GM18870 (cell line): ENCODE measurements at regions not wholly inside any gene's neighbourhood (a gene's known extent, or its start where the extent isn't known, plus 50 kb on each side); places are given as distances from the start of the nearest gene placed in this dataset.
"Not testable (repeated sequence)": the region's sequence is repeated elsewhere in the genome, so short reads cannot be mapped to it uniquely, and the experiment has no call there.

Experiments used
- ATAC-seq: cut with Tn5 transposase; IDR thresholded peaks from one replicate; pipeline ENCODE4 v1.9.1; 2021; ENCODE audit warnings: moderate library complexity; ENCODE audit not compliant: unreplicated experiment

DNA sequence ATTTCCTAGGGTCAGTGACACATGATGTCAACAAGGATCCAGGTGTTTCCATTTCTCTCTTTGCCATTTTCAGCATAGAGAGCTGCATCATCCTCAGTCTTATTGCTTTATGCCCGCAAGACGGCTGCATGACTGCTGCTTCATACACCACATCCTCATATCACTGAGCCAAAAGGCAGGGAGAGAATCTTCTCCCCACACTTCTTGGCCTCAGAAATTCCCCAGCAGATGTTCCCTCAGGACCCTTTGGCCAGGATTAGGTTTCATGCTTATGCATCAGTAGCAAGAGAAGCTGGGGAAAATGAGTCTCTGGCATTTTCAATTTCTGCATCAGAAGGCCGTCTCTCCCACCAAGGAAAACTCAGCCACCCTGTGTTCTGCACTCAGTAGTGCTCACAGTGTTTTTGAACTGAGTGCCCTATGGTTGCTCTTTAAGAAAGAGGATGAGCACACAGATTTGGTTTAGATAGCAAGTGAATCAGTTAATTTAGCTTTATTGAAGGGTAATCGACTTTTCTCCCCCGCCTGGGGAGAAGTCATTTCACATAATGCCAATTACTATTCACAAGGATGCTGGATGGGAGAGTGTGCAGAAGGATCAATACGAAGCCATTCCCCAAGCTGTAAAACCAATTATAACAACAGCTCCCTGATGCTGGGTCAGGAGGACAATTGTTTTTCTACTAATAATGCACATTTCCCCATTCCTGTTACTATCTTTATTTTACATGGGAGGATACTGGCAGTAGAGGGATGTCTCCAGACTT is 360.2 kb downstream of the HHIPL2 start:
- ATAC-seq = no peak

DNA sequence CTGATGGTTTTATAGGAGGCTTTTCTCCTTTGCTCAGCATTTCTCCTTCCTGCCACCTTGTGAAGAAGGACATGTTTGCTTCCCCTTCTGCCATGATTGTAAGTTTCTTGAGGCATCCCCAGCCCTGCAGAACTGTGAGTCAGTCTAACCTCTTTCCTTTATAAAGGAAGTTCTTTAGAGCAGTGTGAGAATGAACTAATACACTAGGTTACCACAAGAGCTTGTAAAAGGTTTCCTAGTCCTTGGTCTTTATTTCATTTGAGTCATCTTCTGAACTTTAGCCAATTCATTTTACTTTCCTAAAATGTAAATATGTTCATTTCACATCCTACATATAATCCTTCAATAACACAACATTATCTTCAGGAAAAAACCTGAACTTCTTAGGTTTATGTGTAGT is 365.3 kb downstream of the HHIPL2 start:
- no peak for ATAC-seq

DNA sequence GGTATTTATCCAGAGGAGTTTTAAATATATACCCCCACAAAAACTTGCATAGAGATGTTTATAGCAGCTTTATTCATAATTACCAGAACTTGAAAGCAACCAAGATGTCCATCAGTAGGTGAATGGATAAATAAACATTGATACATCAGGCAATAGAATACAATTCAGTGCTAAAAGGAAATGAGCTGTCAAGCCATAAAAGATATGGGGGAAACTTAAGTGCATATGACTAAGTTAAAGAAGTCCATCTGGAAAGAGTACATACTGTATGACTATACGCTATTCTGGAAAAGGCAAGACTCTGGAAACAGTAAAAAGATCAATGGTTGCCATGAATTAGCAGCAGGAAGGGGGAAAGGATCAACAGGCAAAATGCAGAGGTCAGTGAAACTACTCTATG is 366.7 kb downstream of the HHIPL2 start:
- ATAC-seq = no peak

DNA sequence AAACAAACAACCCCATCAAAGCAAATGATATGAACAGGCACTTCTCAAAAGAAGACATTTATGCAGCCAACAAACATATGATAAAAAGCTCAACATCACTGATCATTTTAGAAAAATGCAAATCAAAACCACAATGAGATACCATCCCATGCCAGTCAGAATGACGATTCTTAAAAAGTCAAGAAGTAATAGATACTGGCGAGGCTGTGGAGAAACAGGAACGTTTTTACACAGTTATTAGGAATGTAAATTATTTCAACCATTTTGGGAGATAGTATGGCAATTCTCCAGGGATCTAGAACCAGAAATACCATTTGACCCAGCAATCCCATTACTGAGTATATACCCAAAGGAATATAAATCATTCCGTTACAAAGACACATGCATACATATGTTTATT is 370.4 kb downstream of the HHIPL2 start:
- not testable (repeated sequence) for ATAC-seq

DNA sequence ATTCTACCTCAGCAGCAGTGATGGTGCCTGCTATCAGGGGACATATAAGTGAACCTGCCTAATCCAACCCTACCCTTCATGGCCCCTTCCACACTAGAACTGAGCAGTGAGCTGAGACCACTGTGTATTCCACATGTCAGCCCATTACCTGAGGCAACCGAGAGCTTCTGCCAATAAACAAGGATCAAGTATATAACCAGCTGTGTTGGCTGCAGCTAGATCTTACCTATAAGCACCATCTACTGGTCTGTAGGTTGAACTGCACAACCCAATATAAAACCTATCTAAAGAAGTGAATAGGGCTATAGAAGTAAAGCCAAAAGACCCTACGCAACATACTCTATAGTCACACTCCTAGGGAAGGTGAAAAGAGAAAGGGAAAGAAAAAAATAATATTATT is 376.9 kb downstream of the HHIPL2 start:
- peak; percentile 59 for ATAC-seq

DNA sequence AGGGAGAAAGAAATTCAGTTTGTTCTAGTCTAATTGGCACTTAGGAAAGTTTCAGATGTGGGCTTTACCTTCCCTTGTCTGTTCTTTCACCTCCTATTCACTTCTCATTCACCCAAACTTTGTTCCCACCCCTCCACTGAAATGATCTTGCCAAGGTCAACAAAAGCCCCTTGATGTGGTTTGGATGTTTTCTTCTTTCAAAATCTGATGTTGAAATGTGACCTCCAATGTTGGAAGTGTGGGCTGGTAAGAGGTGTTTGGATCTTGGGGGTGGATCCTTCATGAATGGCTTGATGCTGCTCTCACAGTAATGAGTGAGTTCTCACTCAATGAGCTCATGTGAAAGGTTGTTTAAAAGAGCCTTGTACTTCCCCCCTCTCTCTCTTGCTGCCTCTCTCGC is 379.3 kb downstream of the HHIPL2 start:
- no peak for ATAC-seq

DNA sequence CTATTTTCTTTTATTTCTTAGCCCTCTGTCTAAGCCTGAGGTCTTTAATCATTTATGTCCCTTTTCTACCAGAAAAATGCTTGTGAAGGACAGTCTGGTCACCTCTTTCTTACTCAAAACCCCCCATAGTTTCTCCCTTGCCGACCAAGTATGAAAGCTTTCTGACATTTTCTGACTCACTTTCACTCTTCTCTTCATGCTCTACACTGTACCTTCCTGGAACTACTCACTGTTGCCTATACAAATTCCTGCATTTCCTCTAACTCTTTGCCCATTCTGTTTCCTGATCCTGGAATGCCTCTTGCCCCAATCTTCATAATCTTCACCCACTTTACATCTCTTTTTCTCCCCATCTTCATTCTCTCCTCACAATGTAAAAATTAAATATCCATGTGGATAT is 380.0 kb downstream of the HHIPL2 start:
- no peak for ATAC-seq

DNA sequence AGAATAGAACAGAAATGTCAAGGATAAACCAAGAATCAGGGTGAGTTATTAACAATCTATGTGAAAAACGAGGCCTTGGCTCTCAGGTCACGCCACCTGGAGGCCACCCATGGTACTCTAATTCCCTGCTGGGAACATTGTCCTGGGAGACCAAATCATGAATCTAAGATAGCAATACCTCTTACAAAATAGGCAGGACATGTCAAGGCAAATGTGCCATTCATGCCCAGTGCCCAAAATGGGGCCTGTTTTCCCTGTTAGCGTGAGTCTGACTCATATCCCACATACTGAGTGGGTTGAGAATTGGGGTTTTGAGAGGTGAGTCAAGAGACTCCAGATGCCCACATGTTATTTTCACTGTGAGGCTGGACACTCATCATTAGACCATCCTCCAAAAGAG is 380.8 kb downstream of the HHIPL2 start:
- peak; percentile 72 for ATAC-seq

DNA sequence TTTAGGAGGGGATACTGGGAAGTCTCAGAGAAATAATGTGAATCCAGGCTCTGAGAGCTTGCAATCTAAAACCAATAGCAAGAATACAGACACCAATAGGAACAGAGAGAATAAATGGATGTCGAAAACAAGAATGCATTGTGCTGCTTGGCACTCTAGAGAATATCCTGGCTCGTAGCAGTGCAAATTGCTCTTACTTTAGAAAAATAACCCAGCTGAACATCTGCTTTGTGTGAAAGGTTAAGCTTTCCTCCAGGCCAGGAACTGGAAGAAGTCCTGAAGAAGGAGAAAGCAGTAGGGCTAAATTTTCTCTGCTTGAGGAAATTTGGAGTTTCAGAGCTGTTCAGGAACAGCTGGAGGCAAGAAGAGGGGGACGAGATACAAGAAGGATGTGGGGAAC is 382.3 kb downstream of the HHIPL2 start:
- no peak for ATAC-seq

DNA sequence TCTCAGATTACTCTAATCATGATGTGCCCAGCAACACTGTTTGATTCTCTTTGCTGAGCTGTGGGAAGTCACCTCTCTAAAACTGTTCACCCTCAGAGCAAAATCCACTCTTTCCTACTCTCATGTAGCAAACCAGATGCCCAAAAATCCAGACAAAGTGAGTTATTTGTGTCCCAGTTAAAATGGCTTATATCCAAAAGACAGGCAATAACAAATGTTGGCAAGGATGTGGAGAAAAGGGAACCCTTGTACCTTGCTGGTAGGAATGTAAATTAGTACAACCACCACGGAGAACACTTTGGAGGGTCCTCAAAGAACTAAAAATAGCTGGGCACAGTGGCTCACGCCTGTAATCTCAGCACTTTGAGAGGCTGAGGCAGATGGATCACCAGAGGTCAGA is 384.0 kb downstream of the HHIPL2 start:
- ATAC-seq = no peak

DNA sequence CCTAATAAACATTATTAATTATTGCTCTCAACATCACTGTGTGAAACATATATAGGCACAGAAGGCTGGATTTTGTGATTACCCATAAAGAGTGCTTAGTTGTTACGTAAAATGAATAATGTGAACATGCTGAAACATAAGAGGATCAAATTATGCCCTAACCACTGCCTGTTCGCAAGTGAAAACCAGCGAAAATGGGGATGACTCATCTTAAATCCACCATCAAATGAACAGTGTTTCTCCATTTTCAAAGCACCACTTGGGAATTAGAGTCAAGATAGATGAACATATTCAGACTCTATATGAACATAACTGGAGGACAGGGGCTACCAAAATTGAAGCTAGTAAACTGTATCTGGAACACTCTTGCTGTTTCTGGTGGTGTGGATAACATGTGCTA is 386.2 kb downstream of the HHIPL2 start:
- no peak for ATAC-seq

DNA sequence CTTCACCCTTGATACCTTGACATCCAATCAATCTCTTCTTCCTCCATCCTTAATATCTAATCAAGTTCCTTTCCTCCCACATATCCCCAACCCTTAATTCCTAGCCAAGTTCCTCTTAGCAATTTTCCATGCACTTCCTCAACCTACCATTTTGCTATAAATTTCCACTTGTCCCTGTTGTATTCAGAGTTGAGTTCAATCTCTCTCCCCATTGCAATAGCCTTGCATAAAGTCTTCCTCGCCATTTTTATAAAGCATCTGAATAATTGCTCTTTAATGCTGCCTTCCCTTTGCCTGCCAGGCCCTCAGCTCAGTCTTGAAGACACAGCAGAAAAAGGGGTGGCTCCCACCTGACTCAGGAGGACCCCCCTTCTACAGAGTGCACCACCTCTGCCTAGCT is 390.3 kb downstream of the HHIPL2 start:
- no peak for ATAC-seq

DNA sequence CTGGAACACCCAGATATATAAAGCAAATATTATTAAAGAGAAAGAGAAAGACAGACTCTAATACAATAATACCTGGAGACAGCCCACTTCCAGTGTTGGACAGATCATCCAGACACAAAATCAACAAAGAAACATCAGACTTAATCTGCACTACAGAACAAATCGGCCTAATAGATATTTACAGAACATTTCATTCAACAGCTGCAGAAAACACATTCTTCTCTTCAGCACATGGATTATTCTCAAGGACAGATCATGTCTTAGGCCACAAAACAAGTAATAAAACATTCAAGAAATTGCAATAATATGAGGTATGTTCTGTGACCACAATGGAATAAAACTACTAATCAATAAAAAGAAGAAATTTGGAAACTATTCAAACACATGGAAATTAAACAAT is 398.3 kb upstream of the DUSP10 start:
- no peak for ATAC-seq

DNA sequence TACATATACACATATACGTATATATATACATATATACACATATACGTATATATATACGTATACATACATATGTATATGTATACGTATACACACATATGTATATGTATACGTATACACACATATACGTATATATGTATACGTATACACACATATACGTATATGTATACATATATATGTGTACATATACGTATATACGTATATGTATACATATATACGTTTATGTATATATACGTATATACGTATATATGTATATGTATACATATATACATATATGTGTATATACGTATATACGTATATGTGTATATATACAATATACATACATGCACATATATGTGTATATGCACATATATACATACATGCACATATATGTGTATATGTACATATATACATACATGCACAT is 396.2 kb upstream of the DUSP10 start:
- ATAC-seq = no peak

DNA sequence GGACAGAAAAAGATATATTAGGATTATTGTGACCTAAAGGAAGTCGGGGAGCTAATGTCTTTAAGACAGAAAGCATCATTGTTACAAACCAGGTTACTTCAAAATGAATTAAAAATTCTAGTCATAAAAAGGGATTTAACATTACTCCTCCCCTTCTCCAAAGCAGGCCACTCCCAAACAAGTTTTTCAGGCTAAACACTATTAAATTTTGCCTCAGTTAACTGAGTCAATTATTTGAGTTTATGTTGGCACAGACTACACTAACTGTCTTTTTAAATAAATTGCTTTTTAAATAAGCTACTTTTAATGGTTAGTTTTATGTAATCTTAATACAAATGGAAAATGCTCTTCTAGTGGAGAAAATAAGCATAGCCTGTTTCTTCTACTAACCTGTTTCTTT is 395.0 kb upstream of the DUSP10 start:
- ATAC-seq = no peak

DNA sequence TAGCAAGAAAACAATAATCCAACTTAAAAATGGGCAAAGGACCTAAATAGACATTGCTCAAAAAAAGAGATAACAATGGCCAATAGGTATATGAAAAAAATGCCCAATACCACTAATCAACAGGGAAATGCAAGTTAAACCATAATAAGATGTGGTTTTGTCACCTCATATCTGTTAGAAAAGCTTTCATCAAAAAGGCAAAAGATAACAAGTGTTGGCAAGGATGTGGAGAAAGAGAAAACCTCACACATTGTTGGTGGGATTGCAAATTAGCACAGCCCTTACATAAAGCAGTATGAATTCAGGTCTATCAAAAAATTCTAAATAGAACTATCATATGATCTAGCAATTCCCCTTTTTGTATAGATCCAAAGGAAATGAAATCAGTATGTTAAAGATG is 387.2 kb upstream of the DUSP10 start:
- no peak for ATAC-seq

DNA sequence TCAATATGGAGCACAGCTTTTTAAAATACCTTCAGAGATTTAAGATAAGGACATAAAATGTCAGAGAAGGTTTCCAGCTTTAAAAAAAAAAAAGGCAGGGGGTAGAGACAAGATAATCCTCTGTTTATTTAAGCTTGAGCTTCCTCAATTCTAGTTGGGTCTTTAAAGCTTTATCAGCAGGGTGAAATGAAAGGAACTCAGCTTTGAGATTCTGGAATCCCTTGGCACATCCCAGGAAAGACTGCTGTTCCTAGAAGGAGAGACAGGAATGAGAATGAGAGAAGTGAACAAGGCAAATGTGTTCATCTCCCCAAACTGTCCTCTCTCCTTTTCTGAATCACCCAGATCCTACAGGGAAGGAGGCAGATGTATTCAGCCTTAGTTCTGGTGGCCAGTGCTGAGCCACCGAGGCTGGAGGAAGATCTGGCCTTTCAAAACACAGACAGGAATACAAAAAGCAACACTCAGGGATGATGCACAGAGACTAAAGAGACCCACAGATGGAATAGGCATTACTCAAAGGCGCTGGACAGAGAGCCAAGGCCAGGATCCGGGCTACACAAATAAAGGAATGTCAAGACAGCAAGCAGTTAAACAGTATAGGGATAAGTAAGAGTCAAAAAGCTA is 385.8 kb upstream of the DUSP10 start:
- ATAC-seq = no peak

DNA sequence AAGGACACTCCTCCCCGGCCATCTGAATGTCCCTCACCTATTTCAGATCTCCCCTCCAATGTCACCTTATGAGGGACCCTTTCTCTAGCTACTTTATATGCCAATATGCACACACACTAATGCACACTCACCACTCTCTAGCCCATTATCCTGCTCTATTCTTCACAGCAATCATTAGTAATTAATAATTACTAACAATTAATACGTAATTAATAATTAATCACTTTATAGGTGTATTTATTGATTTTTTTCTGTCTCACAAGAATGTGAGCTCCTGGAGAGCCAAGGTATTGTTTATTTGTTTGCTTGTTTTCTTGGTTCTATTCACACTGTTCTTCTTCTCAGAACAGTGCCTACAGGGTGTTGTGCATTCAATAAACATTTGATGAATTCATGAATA is 385.2 kb upstream of the DUSP10 start:
- no peak for ATAC-seq

DNA sequence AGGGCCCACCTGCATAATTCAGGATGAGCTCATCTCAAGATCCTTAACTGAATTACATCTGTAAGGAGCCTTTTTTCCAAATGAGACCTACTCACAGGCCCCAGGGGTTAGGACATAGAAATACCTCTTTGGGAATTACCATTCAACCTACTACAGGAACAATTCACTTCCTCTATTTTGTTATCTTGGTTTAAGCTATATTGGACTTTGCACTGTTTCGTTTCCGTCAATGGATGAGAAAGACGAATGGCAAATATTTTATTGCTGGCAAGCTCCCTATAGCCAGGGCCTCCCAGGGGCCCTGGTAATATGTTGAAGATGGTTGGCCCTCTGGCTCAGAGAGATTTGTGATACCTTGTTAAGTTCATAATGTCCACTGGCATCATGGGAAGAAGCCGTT is 384.2 kb upstream of the DUSP10 start:
- ATAC-seq = no peak

DNA sequence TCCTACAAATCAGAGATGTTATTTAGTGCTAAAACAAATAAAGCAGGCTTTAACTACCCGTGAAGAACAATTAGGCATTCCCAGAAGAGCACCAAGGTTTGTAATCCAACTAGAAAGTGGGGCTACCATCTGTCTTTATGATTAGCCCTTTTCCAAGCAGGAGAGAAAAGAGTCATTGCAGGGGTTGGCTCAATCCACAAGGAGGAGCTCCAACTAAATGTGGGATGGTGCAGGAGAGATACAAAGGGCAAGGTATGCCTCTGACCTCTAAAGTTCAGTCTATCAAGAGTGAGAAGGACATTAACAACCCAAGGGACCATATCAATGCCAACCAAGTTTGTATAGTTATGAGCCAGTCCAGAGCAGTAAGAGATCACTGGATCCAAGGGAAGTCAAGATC is 382.7 kb upstream of the DUSP10 start:
- no peak for ATAC-seq

DNA sequence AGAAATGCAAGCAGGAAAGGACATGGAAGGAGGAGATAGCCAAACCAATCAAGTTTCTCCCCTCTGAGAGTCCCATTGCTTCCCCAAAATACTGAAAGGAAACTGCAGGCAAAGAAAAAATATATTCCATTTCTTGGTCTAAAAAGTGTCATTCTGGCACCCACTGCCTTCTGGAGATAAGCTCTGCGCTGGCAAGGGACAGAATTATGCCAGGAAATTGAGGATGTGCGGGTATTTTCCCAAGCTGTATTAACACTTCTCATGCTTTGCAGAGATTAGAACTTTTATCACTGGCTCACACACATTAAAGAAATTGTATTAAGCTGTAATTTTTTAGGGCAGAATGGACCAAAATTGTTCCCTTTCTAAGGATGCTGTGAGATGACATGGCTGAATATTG is 381.2 kb upstream of the DUSP10 start:
- no peak for ATAC-seq

DNA sequence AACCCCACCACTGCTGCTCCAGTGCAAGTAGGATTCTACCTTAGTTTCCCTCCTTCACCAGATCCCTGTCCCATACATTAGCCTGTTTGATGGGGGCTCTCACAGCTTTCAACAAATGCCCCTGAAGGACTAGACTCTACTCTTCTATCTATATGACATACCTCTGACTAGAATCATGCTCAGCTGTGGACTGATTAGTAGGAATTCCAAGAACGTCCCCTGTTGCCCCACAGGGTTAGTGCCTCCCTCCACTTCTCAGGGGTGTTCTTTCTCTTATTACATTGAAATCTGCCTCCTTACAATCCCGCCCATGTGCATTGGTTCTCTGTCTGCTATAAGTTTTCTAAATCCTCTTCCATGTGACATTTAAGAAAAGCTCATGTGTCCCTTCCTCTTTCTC is 375.9 kb upstream of the DUSP10 start:
- no peak for ATAC-seq
